ENCODE measurements at regions not wholly inside any gene's neighbourhood (a gene's known extent, or its start where the extent isn't known, plus 50 kb on each side); places are given as distances from the start of the nearest gene placed in this dataset.
"Not testable (repeated sequence)": the region's sequence is repeated elsewhere in the genome, so short reads cannot be mapped to it uniquely, and the experiment has no call there.

GRCh38 chr1:5684791-5685190 lies 307.4 kb downstream of the NPHP4 start:
- no peak for DNase-seq

GRCh38 chr1:5683446-5683845 lies 308.8 kb downstream of the NPHP4 start:
- no peak for DNase-seq

GRCh38 chr1:5682626-5683225 lies 309.5 kb downstream of the NPHP4 start:
- no peak for DNase-seq

GRCh38 chr1:5681654-5682053 lies 310.6 kb downstream of the NPHP4 start:
- DNase-seq: no peak

- DNase-seq: no peak
These were observed 311.6 kb downstream of the NPHP4 start for GRCh38 chr1:5680600-5680999.

GRCh38 chr1:5678759-5679158 lies 313.5 kb downstream of the NPHP4 start:
- no peak for DNase-seq

GRCh38 chr1:5672355-5672754 lies 319.9 kb downstream of the NPHP4 start:
- not testable (repeated sequence) for DNase-seq

GRCh38 chr1:5670590-5671350 lies 321.5 kb downstream of the NPHP4 start:
- no peak for DNase-seq

GRCh38 chr1:5667513-5668325 lies 324.5 kb downstream of the NPHP4 start:
- DNase-seq: no peak

GRCh38 chr1:5664906-5665875 lies 327.0 kb downstream of the NPHP4 start:
- no peak for DNase-seq

GRCh38 chr1:5664081-5664768 lies 328.0 kb downstream of the NPHP4 start:
- no peak for DNase-seq

GRCh38 chr1:5662744-5663126 lies 329.5 kb downstream of the NPHP4 start:
- no peak for DNase-seq

GRCh38 chr1:5662086-5662743 lies 330.0 kb downstream of the NPHP4 start:
- no peak for DNase-seq

GRCh38 chr1:5661196-5662085 lies 330.8 kb downstream of the NPHP4 start:
- no peak for DNase-seq

GRCh38 chr1:5660141-5660935 lies 331.9 kb downstream of the NPHP4 start:
- DNase-seq: peak; percentile 30

- no peak for DNase-seq
These were observed 332.6 kb downstream of the NPHP4 start for GRCh38 chr1:5659606-5660005.

GRCh38 chr1:5658340-5659316 lies 333.6 kb downstream of the NPHP4 start:
- DNase-seq: no peak
